ENCODE measurements at regions not wholly inside any gene's neighbourhood (a gene's known extent, or its start where the extent isn't known, plus 50 kb on each side); places are given as distances from the start of the nearest gene placed in this dataset.

GRCh38 chr10:62937674-62938073, 121.5 kb upstream of the EGR2 start:
- no peak overlapping the region for H2AFZ ChIP-seq (ENCODE audit: control insufficient read depth, low read length)
- no peaks in the 10 kb centered on the region for H4K20me1 ChIP-seq (ENCODE audit: control insufficient read depth, extremely low read depth, insufficient read depth, low read length)
- H3K36me3 ChIP-seq (ENCODE audit: control insufficient read depth in 2 of 2, extremely low read depth in 1 of 2, insufficient read depth in 2 of 2, low read length in 2 of 2), result no peaks in the 10 kb centered on the region
- H3K27me3 ChIP-seq (ENCODE audit: control insufficient read depth, extremely low read depth, insufficient read depth, low read length), result no peaks in the 10 kb centered on the region
- DNase-seq (ENCODE audit: low read depth, low spot score) (no peak), FAIRE-seq (no peak)
- dilution Hi-C loops (cut with MboI; ENCODE audit: extremely low pct_ligation_motif_present, low sequenced_read_pairs), result no loop called here
- H3K9ac ChIP-seq (ENCODE audit: control insufficient read depth, extremely low read depth, insufficient read depth, low read length), result no peak overlapping the region
- H3K27ac ChIP-seq (ENCODE audit: control insufficient read depth, insufficient read depth, low read length), result no peak overlapping the region
- TF ChIP-seq, protein P1, sequence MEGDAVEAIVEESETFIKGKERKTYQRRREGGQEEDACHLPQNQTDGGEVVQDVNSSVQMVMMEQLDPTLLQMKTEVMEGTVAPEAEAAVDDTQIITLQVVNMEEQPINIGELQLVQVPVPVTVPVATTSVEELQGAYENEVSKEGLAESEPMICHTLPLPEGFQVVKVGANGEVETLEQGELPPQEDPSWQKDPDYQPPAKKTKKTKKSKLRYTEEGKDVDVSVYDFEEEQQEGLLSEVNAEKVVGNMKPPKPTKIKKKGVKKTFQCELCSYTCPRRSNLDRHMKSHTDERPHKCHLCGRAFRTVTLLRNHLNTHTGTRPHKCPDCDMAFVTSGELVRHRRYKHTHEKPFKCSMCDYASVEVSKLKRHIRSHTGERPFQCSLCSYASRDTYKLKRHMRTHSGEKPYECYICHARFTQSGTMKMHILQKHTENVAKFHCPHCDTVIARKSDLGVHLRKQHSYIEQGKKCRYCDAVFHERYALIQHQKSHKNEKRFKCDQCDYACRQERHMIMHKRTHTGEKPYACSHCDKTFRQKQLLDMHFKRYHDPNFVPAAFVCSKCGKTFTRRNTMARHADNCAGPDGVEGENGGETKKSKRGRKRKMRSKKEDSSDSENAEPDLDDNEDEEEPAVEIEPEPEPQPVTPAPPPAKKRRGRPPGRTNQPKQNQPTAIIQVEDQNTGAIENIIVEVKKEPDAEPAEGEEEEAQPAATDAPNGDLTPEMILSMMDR (optimal IDR thresholded peaks at IDR 0.05 in 1 of 3, IDR thresholded peaks at IDR 0.05 in 1 of 3, conservative IDR thresholded peaks at IDR 0.05 in 1 of 3; ENCODE audit: extremely low read depth in 1 of 3, insufficient read depth in 2 of 3, low read length in 3 of 3), result no peak
- no peak for TF ChIP-seq EZH2 (IDR thresholded peaks at IDR 0.05; ENCODE audit: low read length)
- H3K79me2 ChIP-seq (ENCODE audit: control insufficient read depth, insufficient read depth, low read length), result no peaks in the 10 kb centered on the region
- peaks cover 7% of the 10 kb centered on the region for H3K4me1 ChIP-seq (ENCODE audit: control insufficient read depth, extremely low read depth, insufficient read depth, low read length)
- H3K4me3 ChIP-seq (ENCODE audit: control insufficient read depth in 2 of 3, extremely low read depth in 1 of 3, insufficient read depth in 2 of 3, low read depth in 1 of 3, low read length in 3 of 3), result no peak overlapping the region
- H3K4me2 ChIP-seq (ENCODE audit: control insufficient read depth, extremely low read depth, insufficient read depth, low read depth, low read length), result no peak overlapping the region
- H3K9me1 ChIP-seq (ENCODE audit: control insufficient read depth, extremely low read depth, insufficient read depth, low read length), result no peaks in the 10 kb centered on the region
- no peaks in the 10 kb centered on the region for H3K9me3 ChIP-seq (ENCODE audit: control insufficient read depth, low read depth, low read length)

GRCh38 chr10:62935022-62935421, 118.9 kb upstream of the EGR2 start:
- H3K27me3 ChIP-seq (ENCODE audit: control insufficient read depth, extremely low read depth, insufficient read depth, low read length), result no peaks in the 10 kb centered on the region
- FAIRE-seq (no peak), DNase-seq (ENCODE audit: low read depth, low spot score) (no peak)
- no peak overlapping the region for H3K9ac ChIP-seq (ENCODE audit: control insufficient read depth, extremely low read depth, insufficient read depth, low read length)
- H2AFZ ChIP-seq (ENCODE audit: control insufficient read depth, low read length), result no peak overlapping the region
- dilution Hi-C loops (cut with MboI; ENCODE audit: extremely low pct_ligation_motif_present, low sequenced_read_pairs), result no loop called here
- H3K27ac ChIP-seq (ENCODE audit: control insufficient read depth, insufficient read depth, low read length), result no peak overlapping the region
- H3K9me3 ChIP-seq (ENCODE audit: control insufficient read depth, low read depth, low read length), result no peaks in the 10 kb centered on the region
- no peaks in the 10 kb centered on the region for H3K36me3 ChIP-seq (ENCODE audit: control insufficient read depth in 2 of 2, extremely low read depth in 1 of 2, insufficient read depth in 2 of 2, low read length in 2 of 2)
- H3K4me3 ChIP-seq (ENCODE audit: control insufficient read depth in 2 of 3, extremely low read depth in 1 of 3, insufficient read depth in 2 of 3, low read depth in 1 of 3, low read length in 3 of 3), result no peak overlapping the region
- no peaks in the 10 kb centered on the region for H3K9me1 ChIP-seq (ENCODE audit: control insufficient read depth, extremely low read depth, insufficient read depth, low read length)
- H4K20me1 ChIP-seq (ENCODE audit: control insufficient read depth, extremely low read depth, insufficient read depth, low read length), result no peaks in the 10 kb centered on the region
- H3K4me2 ChIP-seq (ENCODE audit: control insufficient read depth, extremely low read depth, insufficient read depth, low read depth, low read length), result no peak overlapping the region
- TF ChIP-seq, protein P1 (optimal IDR thresholded peaks at IDR 0.05 in 1 of 3, IDR thresholded peaks at IDR 0.05 in 1 of 3, conservative IDR thresholded peaks at IDR 0.05 in 1 of 3; ENCODE audit: extremely low read depth in 1 of 3, insufficient read depth in 2 of 3, low read length in 3 of 3), result no peak
- no peak for TF ChIP-seq EZH2 (IDR thresholded peaks at IDR 0.05; ENCODE audit: low read length)
- no peaks in the 10 kb centered on the region for H3K79me2 ChIP-seq (ENCODE audit: control insufficient read depth, insufficient read depth, low read length)
- peaks cover 7% of the 10 kb centered on the region for H3K4me1 ChIP-seq (ENCODE audit: control insufficient read depth, extremely low read depth, insufficient read depth, low read length)

All from keratinocyte (primary cell).